ENCODE measurements at regions not wholly inside any gene's neighbourhood (a gene's known extent, or its start where the extent isn't known, plus 50 kb on each side); places are given as distances from the start of the nearest gene placed in this dataset.

- TF ChIP-seq, protein P1, sequence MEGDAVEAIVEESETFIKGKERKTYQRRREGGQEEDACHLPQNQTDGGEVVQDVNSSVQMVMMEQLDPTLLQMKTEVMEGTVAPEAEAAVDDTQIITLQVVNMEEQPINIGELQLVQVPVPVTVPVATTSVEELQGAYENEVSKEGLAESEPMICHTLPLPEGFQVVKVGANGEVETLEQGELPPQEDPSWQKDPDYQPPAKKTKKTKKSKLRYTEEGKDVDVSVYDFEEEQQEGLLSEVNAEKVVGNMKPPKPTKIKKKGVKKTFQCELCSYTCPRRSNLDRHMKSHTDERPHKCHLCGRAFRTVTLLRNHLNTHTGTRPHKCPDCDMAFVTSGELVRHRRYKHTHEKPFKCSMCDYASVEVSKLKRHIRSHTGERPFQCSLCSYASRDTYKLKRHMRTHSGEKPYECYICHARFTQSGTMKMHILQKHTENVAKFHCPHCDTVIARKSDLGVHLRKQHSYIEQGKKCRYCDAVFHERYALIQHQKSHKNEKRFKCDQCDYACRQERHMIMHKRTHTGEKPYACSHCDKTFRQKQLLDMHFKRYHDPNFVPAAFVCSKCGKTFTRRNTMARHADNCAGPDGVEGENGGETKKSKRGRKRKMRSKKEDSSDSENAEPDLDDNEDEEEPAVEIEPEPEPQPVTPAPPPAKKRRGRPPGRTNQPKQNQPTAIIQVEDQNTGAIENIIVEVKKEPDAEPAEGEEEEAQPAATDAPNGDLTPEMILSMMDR (IDR thresholded peaks at IDR 0.05; ENCODE audit: low read length): no peak
- no peak for TF ChIP-seq EZH2 (IDR thresholded peaks at IDR 0.05; ENCODE audit: borderline replicate concordance, low read length)
These were observed 184.1 kb upstream of the CCDC54 start for GRCh38 chr3:107193116-107193515.

All from OCI-LY1 (cell line).